ENCODE measurements at regions not wholly inside any gene's neighbourhood (a gene's known extent, or its start where the extent isn't known, plus 50 kb on each side); places are given as distances from the start of the nearest gene placed in this dataset.

- TF ChIP-seq CTCF (IDR thresholded peaks at IDR 0.05), result no peak
- no peak for TF ChIP-seq POLR2A (IDR thresholded peaks at IDR 0.05; ENCODE audit: low read length)
- TF ChIP-seq BHLHE40 (IDR thresholded peaks at IDR 0.05; ENCODE audit: low read depth, low read length), result no peak
- TF ChIP-seq REST (IDR thresholded peaks at IDR 0.05), result no peak
- TF ChIP-seq RNF2 (IDR thresholded peaks at IDR 0.05; ENCODE audit: borderline replicate concordance, low read depth), result no peak
These were observed 651.7 kb upstream of the CCNG1 start for GRCh38 chr5:162785673-162786072.
